ENCODE measurements at regions not wholly inside any gene's neighbourhood (a gene's known extent, or its start where the extent isn't known, plus 50 kb on each side); places are given as distances from the start of the nearest gene placed in this dataset.
A peak's percentile ranks its signal among the peaks of the same experiment; 100 is the strongest.

GRCh38 chr5:68404246-68404645, 188.7 kb downstream of the PIK3R1 start:
- no peak overlapping the region for H3K4me3 ChIP-seq (ENCODE audit: control insufficient read depth, low read depth, low read length)
- no peak for TF ChIP-seq CTCF (conservative IDR thresholded peaks at IDR 0.05; ENCODE audit: control insufficient read depth, insufficient read depth, low read depth, low read length)
- DNase-seq (ENCODE audit: low read depth): no peak

- TF ChIP-seq CTCF (conservative IDR thresholded peaks at IDR 0.05; ENCODE audit: control insufficient read depth, insufficient read depth, low read depth, low read length): no peak
- DNase-seq (ENCODE audit: low read depth): peak; percentile 64
- no peak overlapping the region for H3K4me3 ChIP-seq (ENCODE audit: control insufficient read depth, low read depth, low read length)
These were observed 189.6 kb downstream of the PIK3R1 start for GRCh38 chr5:68405026-68405684.

- no peak for TF ChIP-seq CTCF (conservative IDR thresholded peaks at IDR 0.05; ENCODE audit: control insufficient read depth, insufficient read depth, low read depth, low read length)
- H3K4me3 ChIP-seq (ENCODE audit: control insufficient read depth, low read depth, low read length): no peak overlapping the region
- no peak for DNase-seq (ENCODE audit: low read depth)
These were observed 190.5 kb downstream of the PIK3R1 start for GRCh38 chr5:68405784-68406743.

- TF ChIP-seq CTCF (conservative IDR thresholded peaks at IDR 0.05; ENCODE audit: control insufficient read depth, insufficient read depth, low read depth, low read length): no peak
- no peak for DNase-seq (ENCODE audit: low read depth)
- no peak overlapping the region for H3K4me3 ChIP-seq (ENCODE audit: control insufficient read depth, low read depth, low read length)
These were observed 191.2 kb downstream of the PIK3R1 start for GRCh38 chr5:68406767-68407241.

GRCh38 chr5:68407311-68408239, 192.0 kb downstream of the PIK3R1 start:
- H3K4me3 ChIP-seq (ENCODE audit: control insufficient read depth, low read depth, low read length): no peak overlapping the region
- TF ChIP-seq CTCF (conservative IDR thresholded peaks at IDR 0.05; ENCODE audit: control insufficient read depth, insufficient read depth, low read depth, low read length): no peak
- DNase-seq (ENCODE audit: low read depth): no peak

- DNase-seq (ENCODE audit: low read depth): no peak
- no peak overlapping the region for H3K4me3 ChIP-seq (ENCODE audit: control insufficient read depth, low read depth, low read length)
- no peak for TF ChIP-seq CTCF (conservative IDR thresholded peaks at IDR 0.05; ENCODE audit: control insufficient read depth, insufficient read depth, low read depth, low read length)
These were observed 192.9 kb downstream of the PIK3R1 start for GRCh38 chr5:68408345-68408871.
